HG02973 (cell line): ENCODE measurements at regions not wholly inside any gene's neighbourhood (a gene's known extent, or its start where the extent isn't known, plus 50 kb on each side); places are given as distances from the start of the nearest gene placed in this dataset.
A peak's percentile ranks its signal among the peaks of the same experiment; 100 is the strongest.

ENCODE experiments used
- ATAC-seq: cut with Tn5 transposase; IDR thresholded peaks from one replicate; pipeline ENCODE4 v1.9.1; 2021; ENCODE audit warnings: moderate library complexity; ENCODE audit not compliant: unreplicated experiment

- no peak for ATAC-seq
Measured at GRCh38 chr1:81634294-81634693, 166.4 kb upstream of the ADGRL2 start.

GRCh38 chr1:81619156-81619555 lies 181.6 kb upstream of the ADGRL2 start:
- ATAC-seq, result no peak

- no peak for ATAC-seq
Measured at GRCh38 chr1:81618376-81618775, 182.4 kb upstream of the ADGRL2 start.

DNA sequence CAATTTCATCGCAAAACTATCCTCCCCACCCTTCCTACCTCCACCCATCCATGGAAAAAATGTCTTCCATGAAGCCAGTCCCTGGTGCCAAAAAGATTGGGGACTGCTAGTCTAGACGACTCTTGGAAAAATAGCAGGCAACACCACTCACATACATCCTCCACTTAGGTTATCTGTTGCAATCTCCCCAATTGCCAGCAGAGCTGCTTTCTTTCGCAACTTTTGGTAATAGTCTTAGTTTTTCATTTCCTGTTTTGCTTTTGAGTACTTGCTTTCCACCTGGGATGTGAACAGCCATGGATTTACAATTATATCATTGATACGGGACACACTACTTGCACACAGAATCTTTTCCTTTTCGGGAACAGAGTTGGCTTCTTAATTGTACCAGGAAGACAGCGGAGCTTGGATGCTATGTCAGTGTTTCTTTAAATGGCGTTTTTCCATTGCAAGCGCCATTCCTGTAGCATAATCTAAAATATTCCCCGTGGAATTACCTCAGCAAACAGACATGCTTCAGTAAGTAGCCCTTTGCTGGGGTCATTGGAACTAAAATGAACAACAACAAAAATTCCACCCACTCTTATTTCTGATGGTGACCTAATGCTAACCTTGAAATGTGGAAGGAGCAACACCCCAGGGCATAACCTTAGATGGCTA lies 183.3 kb upstream of the ADGRL2 start:
- no peak for ATAC-seq

DNA sequence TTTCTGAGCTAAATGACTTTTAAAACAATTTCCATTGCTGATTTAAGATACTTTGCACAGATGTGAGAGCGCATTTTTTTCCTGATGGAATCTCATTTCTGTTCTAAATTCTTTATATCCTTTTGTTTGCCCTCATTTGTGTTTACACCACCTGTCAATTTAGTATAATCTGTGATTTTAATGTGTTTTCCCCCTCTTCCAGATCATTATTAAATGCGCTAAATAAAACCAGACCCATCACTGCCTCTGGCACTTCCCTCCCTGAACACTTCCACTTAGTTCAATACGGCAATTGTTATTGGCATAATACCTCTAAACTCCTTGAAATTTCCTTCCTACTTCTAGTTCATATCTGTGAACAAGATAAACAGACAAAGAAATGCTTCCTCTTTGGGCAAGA lies 186.9 kb upstream of the ADGRL2 start:
- no peak for ATAC-seq

GRCh38 chr1:81607924-81608323 lies 192.8 kb upstream of the ADGRL2 start:
- no peak for ATAC-seq

DNA sequence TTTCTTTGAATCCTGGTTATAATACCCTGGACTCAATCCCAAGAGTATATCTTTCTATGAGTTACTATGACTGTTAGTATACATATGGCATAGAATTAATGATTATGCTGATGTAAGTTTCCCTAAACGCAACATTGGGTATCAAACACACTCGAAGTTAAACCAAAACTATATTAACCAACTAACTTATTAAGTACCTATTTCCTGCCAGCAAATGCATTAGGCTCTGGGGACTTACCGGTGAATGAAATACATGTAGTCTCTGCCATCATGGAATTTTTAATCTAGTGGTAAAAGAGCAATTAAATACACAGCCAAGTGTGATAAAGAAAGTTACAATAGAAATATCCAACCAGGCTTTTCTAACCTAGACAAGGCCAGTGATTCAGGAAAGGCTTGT lies 193.6 kb upstream of the ADGRL2 start:
- ATAC-seq, result no peak

- no peak for ATAC-seq
Measured at GRCh38 chr1:81606656-81607055, 194.1 kb upstream of the ADGRL2 start.

DNA sequence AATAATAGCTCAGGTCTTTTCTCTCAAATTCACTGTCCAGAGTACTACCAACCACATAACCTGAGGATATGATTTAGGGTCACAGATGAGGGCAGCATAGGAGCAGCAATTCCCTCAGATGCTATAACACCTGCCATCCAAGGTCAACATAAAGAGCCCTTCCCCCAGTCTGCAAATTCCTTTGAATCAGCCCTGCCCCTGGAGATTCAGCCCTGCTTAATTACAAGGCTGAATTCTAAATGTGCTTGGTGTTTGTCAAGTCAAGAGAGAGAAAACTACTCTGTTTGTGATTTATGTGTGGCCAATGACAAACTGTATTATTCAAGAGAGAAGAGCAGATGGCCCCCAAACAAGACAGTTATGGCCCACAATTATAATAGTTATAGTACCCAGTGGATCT lies 195.7 kb upstream of the ADGRL2 start:
- no peak for ATAC-seq

DNA sequence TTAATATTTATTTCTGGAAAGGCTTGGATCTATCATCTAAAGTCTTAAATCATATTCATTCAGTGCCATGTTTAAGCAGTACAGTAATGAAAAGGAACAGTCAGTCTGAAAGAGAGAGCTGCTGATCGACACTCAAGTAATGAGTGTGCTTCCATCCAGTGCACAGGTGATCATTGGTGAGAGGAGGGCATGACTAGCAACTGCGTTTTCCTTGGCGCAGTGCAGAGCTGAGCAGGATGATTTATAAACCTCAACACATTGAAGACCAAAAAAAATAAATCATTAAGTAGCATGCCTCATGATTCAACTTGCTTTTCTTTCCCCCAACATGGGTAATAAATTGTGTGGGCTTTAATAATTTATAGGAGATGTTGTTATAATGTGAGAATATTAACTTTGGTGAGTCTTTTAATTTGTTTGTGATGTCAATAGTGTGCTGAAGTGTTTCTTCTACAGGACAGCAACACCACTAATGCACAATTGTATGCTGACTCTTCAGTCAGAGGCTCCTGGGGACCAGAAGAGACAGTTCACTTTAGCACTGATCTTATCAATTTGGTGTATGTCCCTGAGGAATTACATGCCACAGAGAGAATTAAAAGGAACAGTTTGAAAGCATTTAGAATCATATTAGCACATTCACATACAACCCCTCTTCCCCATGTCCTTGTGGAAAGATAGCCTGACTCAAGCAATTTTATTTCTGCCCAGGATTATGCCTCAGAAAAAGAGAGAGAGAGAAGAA lies 199.7 kb upstream of the ADGRL2 start:
- peak; percentile 65 for ATAC-seq

DNA sequence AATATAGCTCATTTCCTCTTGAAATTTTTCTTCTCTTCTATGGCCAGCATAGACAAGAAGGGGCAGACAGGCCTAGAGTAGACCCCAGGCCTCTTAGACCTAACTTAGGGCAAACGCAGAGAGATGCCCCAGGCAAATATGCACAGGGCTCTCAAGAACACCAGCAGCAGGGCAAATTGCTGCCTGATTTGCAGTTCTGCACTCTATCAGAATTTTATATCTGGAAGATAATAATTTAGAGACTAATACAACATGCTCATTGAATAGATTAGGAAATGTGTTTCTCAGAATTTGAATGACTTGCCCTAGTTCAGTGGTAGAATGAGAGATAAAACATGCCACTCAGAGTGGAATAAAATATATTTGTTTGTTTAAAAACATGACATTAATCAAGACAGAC lies 200.4 kb upstream of the ADGRL2 start:
- ATAC-seq, result no peak

DNA sequence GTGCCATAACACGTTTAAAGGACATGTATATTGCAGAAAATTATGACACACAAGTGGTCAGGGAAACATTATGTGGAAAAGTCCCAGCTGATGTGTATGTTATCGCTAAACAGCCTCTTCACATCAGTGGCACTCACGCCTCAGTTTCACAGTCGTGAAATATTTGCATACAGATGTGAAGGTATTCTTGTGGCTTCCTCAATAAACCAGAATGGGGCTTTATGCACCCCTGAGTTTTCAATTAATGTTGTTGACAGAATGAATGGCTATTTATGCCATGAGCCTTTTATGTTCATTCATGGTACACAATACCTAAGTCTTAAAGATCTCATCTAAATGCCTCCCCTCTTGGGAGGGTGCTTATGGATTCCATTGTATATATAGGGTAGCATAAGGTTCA lies 202.1 kb upstream of the ADGRL2 start:
- peak; percentile 61 for ATAC-seq

GRCh38 chr1:81597720-81598426 lies 202.9 kb upstream of the ADGRL2 start:
- no peak for ATAC-seq

- ATAC-seq, result no peak
Measured at GRCh38 chr1:81596341-81596740, 204.4 kb upstream of the ADGRL2 start.

- ATAC-seq, result no peak
Measured at GRCh38 chr1:81594206-81594605, 206.5 kb upstream of the ADGRL2 start.

DNA sequence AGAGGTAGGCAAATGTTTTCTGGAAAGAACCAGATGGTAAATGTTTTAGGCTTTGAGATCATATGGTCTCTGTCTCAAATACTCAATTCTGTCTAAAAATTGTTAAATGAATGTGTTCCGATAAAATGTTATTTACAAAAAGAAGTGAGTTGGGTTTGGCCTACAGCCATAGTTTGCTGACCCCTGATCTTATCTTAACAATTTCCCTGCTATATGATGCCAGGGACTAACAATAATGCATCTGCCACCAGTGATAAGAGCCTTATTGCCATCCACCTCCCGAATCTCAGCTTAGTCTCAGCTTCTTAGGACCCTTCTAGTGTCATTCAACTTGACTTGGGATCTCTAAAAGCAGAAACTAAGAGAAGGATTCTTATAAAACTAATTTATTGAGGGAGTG lies 208.5 kb upstream of the ADGRL2 start:
- ATAC-seq, result no peak

- no peak for ATAC-seq
Measured at GRCh38 chr1:81590171-81590570, 210.6 kb upstream of the ADGRL2 start.

DNA sequence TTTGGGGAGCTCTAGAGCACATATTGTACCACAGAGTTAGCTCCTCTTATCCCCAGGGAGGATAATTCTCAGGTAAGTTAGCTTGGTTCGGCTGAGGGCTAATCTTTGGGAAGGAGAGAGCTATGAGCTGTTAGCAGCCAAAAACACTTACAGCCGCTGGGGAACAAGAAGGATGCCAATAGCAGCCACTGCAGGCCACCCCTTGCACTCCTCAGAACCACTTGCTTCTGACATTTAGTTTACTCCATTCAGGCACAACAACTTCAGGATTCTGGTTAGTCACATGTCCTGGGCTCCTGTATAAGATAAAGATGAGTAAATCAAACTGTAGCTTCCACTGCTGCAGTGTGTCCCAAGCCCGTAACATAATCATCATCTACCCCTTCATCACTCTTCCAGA lies 212.6 kb upstream of the ADGRL2 start:
- ATAC-seq, result no peak

DNA sequence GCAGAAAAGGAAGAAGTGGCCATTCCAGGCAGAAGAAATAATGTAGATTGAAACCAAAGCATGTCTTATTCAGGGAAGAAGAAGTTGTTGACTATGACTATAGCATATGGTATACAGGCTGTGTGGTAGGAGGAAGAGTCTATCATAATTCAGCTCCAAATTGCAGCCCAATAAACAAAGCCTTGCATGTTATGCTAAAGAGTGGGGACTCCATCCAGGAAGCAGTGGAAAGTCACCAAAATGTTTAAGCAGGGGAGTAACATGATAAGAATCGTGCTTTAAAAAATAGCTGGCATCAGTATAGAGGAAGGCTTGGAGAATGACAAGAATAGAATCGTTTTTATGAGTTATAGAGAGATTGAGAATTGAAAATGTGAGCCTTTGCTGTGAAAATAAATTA lies 213.3 kb upstream of the ADGRL2 start:
- ATAC-seq, result no peak

DNA sequence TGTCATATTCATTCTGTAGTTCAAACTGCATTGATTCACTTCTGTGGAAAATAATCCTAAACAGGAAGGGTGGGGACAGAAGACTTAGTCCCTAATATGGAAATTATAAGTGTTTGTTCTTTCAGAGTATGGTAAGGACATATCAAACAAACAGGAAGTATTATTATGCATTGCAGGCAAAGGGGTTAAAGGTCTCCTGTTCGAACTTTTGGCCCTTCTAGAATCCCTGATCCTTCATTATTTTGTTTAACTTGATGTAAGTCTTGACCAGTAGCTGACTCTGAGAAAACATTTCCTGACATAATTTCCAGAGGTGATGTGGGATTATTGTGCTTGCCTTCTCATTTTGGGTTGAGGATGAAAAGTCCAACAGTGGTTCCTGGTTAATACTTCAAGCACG lies 215.4 kb upstream of the ADGRL2 start:
- no peak for ATAC-seq

- ATAC-seq, result no peak
Measured at GRCh38 chr1:81584398-81584797, 216.3 kb upstream of the ADGRL2 start.

GRCh38 chr1:81583878-81584277 lies 216.9 kb upstream of the ADGRL2 start:
- ATAC-seq, result no peak
